ENCODE measurements at regions not wholly inside any gene's neighbourhood (a gene's known extent, or its start where the extent isn't known, plus 50 kb on each side); places are given as distances from the start of the nearest gene placed in this dataset.

GRCh38 chr1:113185463-113186104 is 112.6 kb downstream of the LRIG2 start (continued):
- TF ChIP-seq HDAC2 (IDR thresholded peaks at IDR 0.05; ENCODE audit: borderline replicate concordance in 1 of 2, low read depth in 2 of 2, low read length in 2 of 2) (no peak), SP4 (IDR thresholded peaks at IDR 0.05; ENCODE audit: low read length) (no peak), USF2 (IDR thresholded peaks at IDR 0.05; ENCODE audit: low read length) (no peak), PHF8 (conservative IDR thresholded peaks at IDR 0.05; ENCODE audit: low read depth, low read length) (no peak), SRF (IDR thresholded peaks at IDR 0.05; ENCODE audit: low read depth, low read length) (no peak), SIN3A (conservative IDR thresholded peaks at IDR 0.05 in 1 of 2, IDR thresholded peaks at IDR 0.05 in 1 of 2; ENCODE audit: low read depth in 1 of 2, low read length in 2 of 2) (no peak)

Data from H1 (cell line).